IMR-90 (cell line): ENCODE measurements at regions not wholly inside any gene's neighbourhood (a gene's known extent, or its start where the extent isn't known, plus 50 kb on each side); places are given as distances from the start of the nearest gene placed in this dataset.

Experiments
- ATAC-seq: fragments of 200-7000 bp; cut with Tn5 transposase; 2 replicates; pipeline ENCODE4 v1.9.1; 2020; ENCODE audit warnings: low read depth, mild to moderate bottlenecking, moderate library complexity
- BruUV-seq: library from RNA; stranded (reverse); fragments of 400-500 nt; replicated peaks from 2 replicates; lab custom pipeline; 2021; lab: Mats Ljungman, UMichigan
- CTCF ChIA-PET: fragments of 300-600 bp; formaldehyde crosslinking; extraction: SDS; loops from one replicate; lab custom pipeline; 2021; ENCODE audit warnings: antibody characterized with exemption; lab: Yijun Ruan, JAX
- POLR2A ChIA-PET: fragments of 300-600 bp; sonication (Branson Sonifier 250); formaldehyde crosslinking; loops from one replicate; lab custom pipeline; 2022; ENCODE audit warnings: antibody characterized with exemption; ENCODE audit not compliant: unreplicated experiment; lab: Charles Lee
- DNase-seq: peaks from one replicate; pipeline ENCODE4 v3.0.0; 2013
- H2AFZ ChIP-seq: replicated peaks from 2 replicates; pipeline ENCODE3; 2013; ENCODE audit warnings: low read length, mild to moderate bottlenecking; ENCODE audit not compliant: poor library complexity
- H2AK5ac ChIP-seq: 2 replicates; pipeline ENCODE4 v1.6.1; 2013; ENCODE audit warnings: low read depth, low read length, inconsistent platforms
- H2AK9ac ChIP-seq: replicated peaks from 2 replicates; pipeline ENCODE3; 2013; ENCODE audit warnings: mild to moderate bottlenecking, low read depth, low read length, moderate library complexity; ENCODE audit not compliant: poor library complexity
- H2BK120ac ChIP-seq: 2 replicates; pipeline ENCODE4 v1.6.1; 2013; ENCODE audit warnings: low read depth, low read length, inconsistent platforms
- H2BK15ac ChIP-seq: 3 replicates; pipeline ENCODE4 v1.6.1; 2013; ENCODE audit warnings: low read depth, low read length, inconsistent platforms
- H2BK20ac ChIP-seq: 2 replicates; pipeline ENCODE4 v1.6.1; 2013; ENCODE audit warnings: low read depth, mild to moderate bottlenecking, inconsistent platforms, low read length, moderate library complexity
- H2BK5ac ChIP-seq: 2 replicates; pipeline ENCODE4 v1.6.1; 2013; ENCODE audit warnings: mild to moderate bottlenecking, low read depth, low read length, inconsistent platforms; ENCODE audit not compliant: poor library complexity, severe bottlenecking
- H3K14ac ChIP-seq: replicated peaks from 2 replicates; pipeline ENCODE4 v1.6.1; 2013; ENCODE audit warnings: low read depth, low read length, inconsistent platforms
- H3K18ac ChIP-seq: 2 replicates; pipeline ENCODE4 v1.6.1; 2013; ENCODE audit warnings: low read depth, low read length, control low read depth
- H3K23ac ChIP-seq: 2 replicates; pipeline ENCODE4 v1.6.1; 2013; ENCODE audit warnings: low read depth, low read length, inconsistent platforms
- H3K27ac ChIP-seq: 2 replicates; pipeline ENCODE4 v1.5.1; 2013; ENCODE audit warnings: mild to moderate bottlenecking, control low read depth, low read length; ENCODE audit not compliant: insufficient read depth
- H3K27me3 ChIP-seq: 2 replicates; pipeline ENCODE4 v1.6.1; 2013; ENCODE audit warnings: low read length; ENCODE audit not compliant: control insufficient read depth, insufficient read depth
- H3K36me3 ChIP-seq: 2 replicates; pipeline ENCODE4 v1.6.1; 2013; ENCODE audit warnings: low read length, mixed read lengths; ENCODE audit not compliant: control insufficient read depth, insufficient read depth
- H3K4ac ChIP-seq: 2 replicates; pipeline ENCODE4 v1.6.1; 2013; ENCODE audit warnings: low read depth, low read length, inconsistent platforms
- H3K4me1 ChIP-seq: 2 replicates; pipeline ENCODE4 v1.6.1; 2013; ENCODE audit warnings: low read length, mixed read lengths; ENCODE audit not compliant: control insufficient read depth, insufficient read depth
- H3K4me2 ChIP-seq: 2 replicates; pipeline ENCODE4 v1.6.1; 2013; ENCODE audit warnings: low read depth, mild to moderate bottlenecking, control low read depth, low read length, moderate library complexity
- H3K4me3 ChIP-seq: 2 replicates; pipeline ENCODE4 v1.5.1; 2013; ENCODE audit warnings: low read depth, mild to moderate bottlenecking, control low read depth, low read length, moderate library complexity; ENCODE audit not compliant: insufficient read depth
- H3K56ac ChIP-seq: 2 replicates; pipeline ENCODE4 v1.6.1; 2013; ENCODE audit warnings: low read length, inconsistent platforms; ENCODE audit not compliant: insufficient read depth; ENCODE audit errors: extremely low read depth
- H3K79me1 ChIP-seq, 2 experiments: 2 replicates each; pipeline ENCODE4 v1.6.1; 2013; ENCODE audit warnings: low read length in 2 of 2, inconsistent platforms in 1 of 2, low read depth in 1 of 2
- H3K9ac ChIP-seq: 2 replicates; pipeline ENCODE4 v1.6.1; 2013; ENCODE audit warnings: low read depth, low read length, control low read depth
- H3K9me1 ChIP-seq: 2 replicates; pipeline ENCODE4 v1.6.1; 2013; ENCODE audit warnings: low read length, inconsistent platforms; ENCODE audit not compliant: insufficient read depth
- H3K9me3 ChIP-seq: 2 replicates; pipeline ENCODE4 v1.6.1; 2013; ENCODE audit warnings: low read length; ENCODE audit not compliant: control insufficient read depth, insufficient read depth
- H4K20me1 ChIP-seq: 2 replicates; pipeline ENCODE4 v1.6.1; 2013; ENCODE audit warnings: low read length, inconsistent platforms; ENCODE audit not compliant: insufficient read depth
- H4K5ac ChIP-seq: 2 replicates; pipeline ENCODE4 v1.6.1; 2013; ENCODE audit warnings: mild to moderate bottlenecking, low read depth, low read length, control low read depth
- H4K8ac ChIP-seq, 2 experiments: 2 replicates each; pipeline ENCODE4 v1.6.1; 2013; ENCODE audit warnings: low read depth in 2 of 2, low read length in 2 of 2, control low read depth in 1 of 2, inconsistent platforms in 1 of 2
- H4K91ac ChIP-seq: 2 replicates; pipeline ENCODE4 v1.6.1; 2013; ENCODE audit warnings: low read depth, low read length, inconsistent platforms; ENCODE audit not compliant: insufficient read depth
- USF2 ChIP-seq: fragments of 150-350 bp; IDR thresholded peaks from 2 replicates; pipeline ENCODE4 v1.6.1; 2017; ENCODE audit warnings: mild to moderate bottlenecking, antibody characterized with exemption, low read length, low read depth
- WGBS, 2 experiments: methylation state at CpG; one replicate each; pipeline versions ENCODE4 v1.1.5 to v1.1.7; 2013; ENCODE audit warnings: missing lambda C conversion rate in 2 of 2; ENCODE audit not compliant: insufficient read length in 1 of 2; ENCODE audit errors: extremely low coverage in 2 of 2; 5-methylcytosine and 5-hydroxymethylcytosine counted together
- dilution Hi-C: fragments of 300-500 bp; cut with HindIII; formaldehyde crosslinking; loops from one replicate; pipeline ENCODE4 v1.14.3; 2018; ENCODE audit warnings: low sequenced_read_pairs; ENCODE audit not compliant: unreplicated experiment
- in situ Hi-C: fragments of 300-500 bp; cut with MboI; formaldehyde crosslinking; loops from 3 replicates; pipeline ENCODE4 v1.14.3; 2019; ENCODE audit warnings: low sequenced_read_pairs, inconsistent platforms, mixed read lengths
- intact Hi-C: fragments of 100-400 bp; cut with micrococcal nuclease; formaldehyde crosslinking; loops from 2 replicates; pipeline ENCODE4 v1.10.0; 2022

GRCh38 chr18:77763530-77764145, 514.0 kb downstream of the GALR1 start:
- Histone ChIP-seq H2BK5ac (no peak overlapping the region), H3K36me3 (no peaks in the 10 kb centered on the region), H2BK15ac (no peak overlapping the region), H4K5ac (no peak overlapping the region), H3K14ac (no peak overlapping the region), H2BK20ac (no peak overlapping the region), H4K20me1 (no peaks in the 10 kb centered on the region), H2AK9ac (no peak overlapping the region), H4K8ac (no peak overlapping the region), H3K4me1 (no peaks in the 10 kb centered on the region), H3K4me2 (no peak overlapping the region), H4K91ac (no peak overlapping the region), H2AFZ (no peak overlapping the region), H3K4ac (no peak overlapping the region), H3K56ac (no peak overlapping the region), H3K9me1 (no peaks in the 10 kb centered on the region), H3K79me1 (no peaks in the 10 kb centered on the region), H3K27me3 (no peaks in the 10 kb centered on the region), H2BK120ac (no peak overlapping the region), H3K9ac (no peak overlapping the region), H3K27ac (no peak overlapping the region), H3K18ac (no peak overlapping the region), H3K9me3 (peaks cover 25% of the 10 kb centered on the region), H3K4me3 (no peak overlapping the region), H3K23ac (no peak overlapping the region), H2AK5ac (no peak overlapping the region)
- TF ChIP-seq USF2: no peak
- ChIA-PET POLR2A (no interaction called here), CTCF (no interaction called here)
- in situ Hi-C loops (no loop called here), dilution Hi-C loops (no loop called here), intact Hi-C loops (no loop called here)
- ATAC-seq: no peak
- no peak for DNase-seq
- BruUV-seq: no TSS peak
- WGBS, 2 experiments: no CpG with 5 or more reads among the region's 9 CpGs
